Left renal pelvis (tissue), 4 donors: ENCODE measurements at regions not wholly inside any gene's neighbourhood (a gene's known extent, or its start where the extent isn't known, plus 50 kb on each side); places are given as distances from the start of the nearest gene placed in this dataset.
"Not testable (repeated sequence)": the region's sequence is repeated elsewhere in the genome, so short reads cannot be mapped to it uniquely, and the experiment has no call there.

Experiments
- DNase-seq, 4 donors: peaks; one replicate each; pipeline ENCODE4 v3.0.0-alpha.2; 2013; ENCODE audit warnings: low read depth in 4 of 4, low spot score in 3 of 4

- no peak for DNase-seq
Measured at GRCh38 chr6:54541541-54541940, 233.3 kb downstream of the TINAG start.

GRCh38 chr6:54559136-54559535, 250.9 kb downstream of the TINAG start:
- DNase-seq = no peak

- not testable (repeated sequence) for DNase-seq
Measured at GRCh38 chr6:54564188-54564587, 255.9 kb downstream of the TINAG start.

GRCh38 chr6:54574671-54575070, 266.4 kb downstream of the TINAG start:
- DNase-seq = no peak

- DNase-seq = no peak
Measured at GRCh38 chr6:54578261-54578660, 268.3 kb upstream of the FAM83B start.

- DNase-seq = no peak
Measured at GRCh38 chr6:54579011-54579410, 267.6 kb upstream of the FAM83B start.

GRCh38 chr6:54586251-54586650, 260.3 kb upstream of the FAM83B start:
- no peak for DNase-seq

- DNase-seq = no peak
Measured at GRCh38 chr6:54587277-54587676, 259.3 kb upstream of the FAM83B start.

- no peak for DNase-seq
Measured at GRCh38 chr6:54588176-54588575, 258.4 kb upstream of the FAM83B start.

- no peak for DNase-seq
Measured at GRCh38 chr6:54595844-54596243, 250.7 kb upstream of the FAM83B start.

- DNase-seq = no peak
Measured at GRCh38 chr6:54598787-54599313, 247.7 kb upstream of the FAM83B start.

GRCh38 chr6:54601600-54602300, 244.8 kb upstream of the FAM83B start:
- no peak for DNase-seq

GRCh38 chr6:54602591-54602990, 244.0 kb upstream of the FAM83B start:
- DNase-seq = no peak

- no peak for DNase-seq
Measured at GRCh38 chr6:54609981-54610380, 236.6 kb upstream of the FAM83B start.

- no peak for DNase-seq
Measured at GRCh38 chr6:54613596-54613995, 233.0 kb upstream of the FAM83B start.

- no peak for DNase-seq
Measured at GRCh38 chr6:54614499-54615195, 231.9 kb upstream of the FAM83B start.

GRCh38 chr6:54617730-54618129, 228.8 kb upstream of the FAM83B start:
- DNase-seq = no peak

- DNase-seq = peak in 1 of 4 donors; percentile 7
Measured at GRCh38 chr6:54618572-54618971, 228.0 kb upstream of the FAM83B start.

GRCh38 chr6:54619102-54619501, 227.5 kb upstream of the FAM83B start:
- DNase-seq = no peak

- no peak for DNase-seq
Measured at GRCh38 chr6:54621285-54621684, 225.3 kb upstream of the FAM83B start.

- DNase-seq = no peak
Measured at GRCh38 chr6:54624216-54624615, 222.4 kb upstream of the FAM83B start.

GRCh38 chr6:54624779-54625178, 221.8 kb upstream of the FAM83B start:
- no peak for DNase-seq
